Renal pelvis (tissue), 1 donor: ENCODE measurements at regions not wholly inside any gene's neighbourhood (a gene's known extent, or its start where the extent isn't known, plus 50 kb on each side); places are given as distances from the start of the nearest gene placed in this dataset.
"Not testable (repeated sequence)": the region's sequence is repeated elsewhere in the genome, so short reads cannot be mapped to it uniquely, and the experiment has no call there.

Experiments
- DNase-seq: peaks from one replicate; pipeline ENCODE4 v3.0.0-alpha.2; 2013

- DNase-seq = no peak
Observed at GRCh38 chr6:86476311-86476710, 461.0 kb upstream of the HTR1E start.

GRCh38 chr6:86474081-86474480 lies 463.2 kb upstream of the HTR1E start:
- DNase-seq = no peak

GRCh38 chr6:86471791-86472190 lies 465.5 kb upstream of the HTR1E start:
- no peak for DNase-seq

- DNase-seq = peak; percentile 8
Observed at GRCh38 chr6:86459978-86460377, 477.4 kb upstream of the HTR1E start.

- no peak for DNase-seq
Observed at GRCh38 chr6:86456821-86457220, 480.5 kb upstream of the HTR1E start.

GRCh38 chr6:86453232-86453631 lies 484.1 kb upstream of the HTR1E start:
- no peak for DNase-seq

GRCh38 chr6:86448398-86448797 lies 488.9 kb upstream of the HTR1E start:
- no peak for DNase-seq

- DNase-seq = no peak
Observed at GRCh38 chr6:86440608-86441007, 496.7 kb upstream of the HTR1E start.

- DNase-seq = no peak
Observed at GRCh38 chr6:86423571-86423970, 513.8 kb upstream of the HTR1E start.

GRCh38 chr6:86412057-86412456 lies 525.3 kb upstream of the HTR1E start:
- no peak for DNase-seq

GRCh38 chr6:86407128-86407527 lies 530.2 kb upstream of the HTR1E start:
- no peak for DNase-seq

- DNase-seq = not testable (repeated sequence)
Observed at GRCh38 chr6:86392850-86393249, 544.5 kb upstream of the HTR1E start.

- no peak for DNase-seq
Observed at GRCh38 chr6:86380571-86381125, 556.7 kb upstream of the HTR1E start.

GRCh38 chr6:86357877-86358276 lies 579.5 kb upstream of the HTR1E start:
- DNase-seq = no peak

GRCh38 chr6:86355271-86355670 lies 582.1 kb upstream of the HTR1E start:
- no peak for DNase-seq

GRCh38 chr6:86331919-86332318 lies 605.4 kb upstream of the HTR1E start:
- DNase-seq = no peak

- DNase-seq = no peak
Observed at GRCh38 chr6:86331265-86331840, 606.0 kb upstream of the HTR1E start.

- no peak for DNase-seq
Observed at GRCh38 chr6:86306210-86306609, 631.1 kb upstream of the HTR1E start.

GRCh38 chr6:86285876-86286275 lies 643.2 kb upstream of the SYNCRIP start:
- no peak for DNase-seq

GRCh38 chr6:86284809-86285480 lies 642.3 kb upstream of the SYNCRIP start:
- not testable (repeated sequence) for DNase-seq

- DNase-seq = not testable (repeated sequence)
Observed at GRCh38 chr6:86283596-86283995, 640.9 kb upstream of the SYNCRIP start.

- no peak for DNase-seq
Observed at GRCh38 chr6:86276056-86276455, 633.4 kb upstream of the SYNCRIP start.

GRCh38 chr6:86273936-86274335 lies 631.2 kb upstream of the SYNCRIP start:
- no peak for DNase-seq
